IMR-90 (cell line): ENCODE measurements at regions not wholly inside any gene's neighbourhood (a gene's known extent, or its start where the extent isn't known, plus 50 kb on each side); places are given as distances from the start of the nearest gene placed in this dataset.

Experiments
- ATAC-seq: fragments of 200-7000 bp; cut with Tn5 transposase; 2 replicates; pipeline ENCODE4 v1.9.1; 2020; ENCODE audit warnings: low read depth, mild to moderate bottlenecking, moderate library complexity
- BruUV-seq: library from RNA; stranded (reverse); fragments of 400-500 nt; replicated peaks from 2 replicates; lab custom pipeline; 2021; lab: Mats Ljungman, UMichigan
- CTCF ChIA-PET: fragments of 300-600 bp; formaldehyde crosslinking; extraction: SDS; loops from one replicate; lab custom pipeline; 2021; ENCODE audit warnings: antibody characterized with exemption; lab: Yijun Ruan, JAX
- POLR2A ChIA-PET: fragments of 300-600 bp; sonication (Branson Sonifier 250); formaldehyde crosslinking; loops from one replicate; lab custom pipeline; 2022; ENCODE audit warnings: antibody characterized with exemption; ENCODE audit not compliant: unreplicated experiment; lab: Charles Lee
- DNase-seq: peaks from one replicate; pipeline ENCODE4 v3.0.0; 2013
- H2AFZ ChIP-seq: replicated peaks from 2 replicates; pipeline ENCODE3; 2013; ENCODE audit warnings: low read length, mild to moderate bottlenecking; ENCODE audit not compliant: poor library complexity
- H2AK5ac ChIP-seq: 2 replicates; pipeline ENCODE4 v1.6.1; 2013; ENCODE audit warnings: low read depth, low read length, inconsistent platforms
- H2AK9ac ChIP-seq: replicated peaks from 2 replicates; pipeline ENCODE3; 2013; ENCODE audit warnings: mild to moderate bottlenecking, low read depth, low read length, moderate library complexity; ENCODE audit not compliant: poor library complexity
- H2BK120ac ChIP-seq: 2 replicates; pipeline ENCODE4 v1.6.1; 2013; ENCODE audit warnings: low read depth, low read length, inconsistent platforms
- H2BK15ac ChIP-seq: 3 replicates; pipeline ENCODE4 v1.6.1; 2013; ENCODE audit warnings: low read depth, low read length, inconsistent platforms
- H2BK20ac ChIP-seq: 2 replicates; pipeline ENCODE4 v1.6.1; 2013; ENCODE audit warnings: low read depth, mild to moderate bottlenecking, inconsistent platforms, low read length, moderate library complexity
- H2BK5ac ChIP-seq: 2 replicates; pipeline ENCODE4 v1.6.1; 2013; ENCODE audit warnings: mild to moderate bottlenecking, low read depth, low read length, inconsistent platforms; ENCODE audit not compliant: poor library complexity, severe bottlenecking
- H3K14ac ChIP-seq: replicated peaks from 2 replicates; pipeline ENCODE4 v1.6.1; 2013; ENCODE audit warnings: low read depth, low read length, inconsistent platforms
- H3K18ac ChIP-seq: 2 replicates; pipeline ENCODE4 v1.6.1; 2013; ENCODE audit warnings: low read depth, low read length, control low read depth
- H3K23ac ChIP-seq: 2 replicates; pipeline ENCODE4 v1.6.1; 2013; ENCODE audit warnings: low read depth, low read length, inconsistent platforms
- H3K27ac ChIP-seq: 2 replicates; pipeline ENCODE4 v1.5.1; 2013; ENCODE audit warnings: mild to moderate bottlenecking, control low read depth, low read length; ENCODE audit not compliant: insufficient read depth
- H3K27me3 ChIP-seq: 2 replicates; pipeline ENCODE4 v1.6.1; 2013; ENCODE audit warnings: low read length; ENCODE audit not compliant: control insufficient read depth, insufficient read depth
- H3K36me3 ChIP-seq: 2 replicates; pipeline ENCODE4 v1.6.1; 2013; ENCODE audit warnings: low read length, mixed read lengths; ENCODE audit not compliant: control insufficient read depth, insufficient read depth
- H3K4ac ChIP-seq: 2 replicates; pipeline ENCODE4 v1.6.1; 2013; ENCODE audit warnings: low read depth, low read length, inconsistent platforms
- H3K4me1 ChIP-seq: 2 replicates; pipeline ENCODE4 v1.6.1; 2013; ENCODE audit warnings: low read length, mixed read lengths; ENCODE audit not compliant: control insufficient read depth, insufficient read depth
- H3K4me2 ChIP-seq: 2 replicates; pipeline ENCODE4 v1.6.1; 2013; ENCODE audit warnings: low read depth, mild to moderate bottlenecking, control low read depth, low read length, moderate library complexity
- H3K4me3 ChIP-seq: 2 replicates; pipeline ENCODE4 v1.5.1; 2013; ENCODE audit warnings: low read depth, mild to moderate bottlenecking, control low read depth, low read length, moderate library complexity; ENCODE audit not compliant: insufficient read depth
- H3K56ac ChIP-seq: 2 replicates; pipeline ENCODE4 v1.6.1; 2013; ENCODE audit warnings: low read length, inconsistent platforms; ENCODE audit not compliant: insufficient read depth; ENCODE audit errors: extremely low read depth
- H3K79me1 ChIP-seq, 2 experiments: 2 replicates each; pipeline ENCODE4 v1.6.1; 2013; ENCODE audit warnings: low read length in 2 of 2, inconsistent platforms in 1 of 2, low read depth in 1 of 2
- H3K9ac ChIP-seq: 2 replicates; pipeline ENCODE4 v1.6.1; 2013; ENCODE audit warnings: low read depth, low read length, control low read depth
- H3K9me1 ChIP-seq: 2 replicates; pipeline ENCODE4 v1.6.1; 2013; ENCODE audit warnings: low read length, inconsistent platforms; ENCODE audit not compliant: insufficient read depth
- H3K9me3 ChIP-seq: 2 replicates; pipeline ENCODE4 v1.6.1; 2013; ENCODE audit warnings: low read length; ENCODE audit not compliant: control insufficient read depth, insufficient read depth
- H4K20me1 ChIP-seq: 2 replicates; pipeline ENCODE4 v1.6.1; 2013; ENCODE audit warnings: low read length, inconsistent platforms; ENCODE audit not compliant: insufficient read depth
- H4K5ac ChIP-seq: 2 replicates; pipeline ENCODE4 v1.6.1; 2013; ENCODE audit warnings: mild to moderate bottlenecking, low read depth, low read length, control low read depth
- H4K8ac ChIP-seq, 2 experiments: 2 replicates each; pipeline ENCODE4 v1.6.1; 2013; ENCODE audit warnings: low read depth in 2 of 2, low read length in 2 of 2, control low read depth in 1 of 2, inconsistent platforms in 1 of 2
- H4K91ac ChIP-seq: 2 replicates; pipeline ENCODE4 v1.6.1; 2013; ENCODE audit warnings: low read depth, low read length, inconsistent platforms; ENCODE audit not compliant: insufficient read depth
- BHLHE40 ChIP-seq: fragments of 150-350 bp; IDR thresholded peaks from 2 replicates; pipeline ENCODE4 v1.6.1; 2016; ENCODE audit warnings: mild to moderate bottlenecking, low read depth, low read length
- CEBPB ChIP-seq: IDR thresholded peaks from 2 replicates; pipeline ENCODE4 v1.6.1; 2012; ENCODE audit warnings: low read depth, low read length, improper control_type of control experiment
- CHD1 ChIP-seq: IDR thresholded peaks from 2 replicates; pipeline ENCODE4 v1.6.1; 2012; ENCODE audit warnings: low read depth, low read length, improper control_type of control experiment
- FOS ChIP-seq: fragments of 150-350 bp; IDR thresholded peaks from 2 replicates; pipeline ENCODE4 v1.6.1; 2016; ENCODE audit warnings: low read depth, low read length
- NFE2L2 ChIP-seq: fragments of 150-350 bp; IDR thresholded peaks from 2 replicates; pipeline ENCODE4 v1.6.1; 2016; ENCODE audit warnings: low read depth, mild to moderate bottlenecking, low read length
- POLR2A ChIP-seq: IDR thresholded peaks from 2 replicates; pipeline ENCODE4 v1.6.1; 2012; ENCODE audit warnings: mild to moderate bottlenecking, low read depth, low read length
- RCOR1 ChIP-seq: IDR thresholded peaks from 2 replicates; pipeline ENCODE4 v1.6.1; 2012; ENCODE audit warnings: mild to moderate bottlenecking, low read length, improper control_type of control experiment; ENCODE audit not compliant: insufficient replicate concordance
- SMC3 ChIP-seq: fragments of 150-350 bp; IDR thresholded peaks from 2 replicates; pipeline ENCODE4 v1.6.1; 2016; ENCODE audit warnings: low read depth, mild to moderate bottlenecking, antibody characterized with exemption, low read length, moderate library complexity
- USF2 ChIP-seq: fragments of 150-350 bp; IDR thresholded peaks from 2 replicates; pipeline ENCODE4 v1.6.1; 2017; ENCODE audit warnings: mild to moderate bottlenecking, antibody characterized with exemption, low read length, low read depth
- WGBS, 2 experiments: methylation state at CpG; one replicate each; pipeline versions ENCODE4 v1.1.5 to v1.1.7; 2013; ENCODE audit warnings: missing lambda C conversion rate in 2 of 2; ENCODE audit not compliant: insufficient read length in 1 of 2; ENCODE audit errors: extremely low coverage in 2 of 2; 5-methylcytosine and 5-hydroxymethylcytosine counted together
- dilution Hi-C: fragments of 300-500 bp; cut with HindIII; formaldehyde crosslinking; loops from one replicate; pipeline ENCODE4 v1.14.3; 2018; ENCODE audit warnings: low sequenced_read_pairs; ENCODE audit not compliant: unreplicated experiment
- in situ Hi-C: fragments of 300-500 bp; cut with MboI; formaldehyde crosslinking; loops from 3 replicates; pipeline ENCODE4 v1.14.3; 2019; ENCODE audit warnings: low sequenced_read_pairs, inconsistent platforms, mixed read lengths
- intact Hi-C: fragments of 100-400 bp; cut with micrococcal nuclease; formaldehyde crosslinking; loops from 2 replicates; pipeline ENCODE4 v1.10.0; 2022

DNA sequence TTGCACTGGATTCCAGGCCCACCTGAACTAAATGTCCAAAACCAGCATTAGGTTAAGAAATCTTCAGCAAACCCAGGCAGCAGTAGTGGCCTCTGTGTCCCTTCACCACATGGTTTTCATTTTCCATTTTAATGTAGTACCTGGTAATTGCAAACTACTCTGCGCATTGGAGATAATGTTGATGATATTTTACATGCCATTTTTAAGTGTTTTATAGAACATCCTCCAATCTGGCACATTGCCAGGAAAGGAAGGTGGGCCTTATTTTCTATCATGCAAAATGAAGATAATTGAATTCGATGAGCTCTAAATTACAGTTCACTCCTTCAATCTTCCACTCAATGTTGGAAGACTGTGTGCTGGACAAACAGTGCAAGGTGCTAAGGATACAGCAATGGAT lies 89.5 kb downstream of the ZC3H11B start:
- WGBS, 2 experiments = no CpG with 5 or more reads among the region's 2 CpGs
- CTCF ChIA-PET = no interaction called here
- no peaks in the 10 kb centered on the region for H3K79me1 ChIP-seq

More for the DNA sequence above, 89.5 kb downstream of the ZC3H11B start:
- intact Hi-C loops = no loop called here
- no peak for TF ChIP-seq SMC3
- TF ChIP-seq BHLHE40 = no peak
- TF ChIP-seq NFE2L2 = no peak
- no peak for TF ChIP-seq RCOR1
- TF ChIP-seq USF2 = no peak
- TF ChIP-seq CHD1 = no peak
- no peak for TF ChIP-seq FOS
- no peak for TF ChIP-seq CEBPB
- TF ChIP-seq POLR2A = no peak
- Histone ChIP-seq H2AFZ (no peak overlapping the region), H3K9me3 (no peaks in the 10 kb centered on the region), H3K14ac (no peak overlapping the region), H3K27ac (no peak overlapping the region), H4K5ac (no peak overlapping the region), H4K91ac (no peak overlapping the region), H4K20me1 (no peaks in the 10 kb centered on the region), H4K8ac (no peak overlapping the region), H2BK120ac (no peak overlapping the region), H3K9ac (no peak overlapping the region), H3K18ac (no peak overlapping the region), H3K4me3 (no peak overlapping the region), H3K56ac (no peak overlapping the region), H2AK5ac (no peak overlapping the region), H2BK20ac (no peak overlapping the region), H2BK5ac (no peak overlapping the region), H3K4me1 (peaks cover 2% of the 10 kb centered on the region; the same call in 1 of the 2 replicates), H3K27me3 (no peaks in the 10 kb centered on the region; the same call in 1 of the 2 replicates), H3K4me2 (no peak overlapping the region), H3K4ac (no peak overlapping the region), H3K23ac (no peak overlapping the region), H3K9me1 (no peaks in the 10 kb centered on the region), H2BK15ac (no peak overlapping the region), H2AK9ac (no peak overlapping the region), H3K36me3 (no peaks in the 10 kb centered on the region)
- in situ Hi-C loops = no loop called here
- ATAC-seq (no peak), DNase-seq (no peak)
- POLR2A ChIA-PET = no interaction called here
- no TSS peak for BruUV-seq
- dilution Hi-C loops = no loop called here
